Activated CD8-positive, alpha-beta memory T cell treated with anti-CD3 and anti-CD28 coated beads for 36 hours (primary cell): ENCODE measurements at regions not wholly inside any gene's neighbourhood (a gene's known extent, or its start where the extent isn't known, plus 50 kb on each side); places are given as distances from the start of the nearest gene placed in this dataset.

Experiments used
- CTCF ChIA-PET: fragments of 350-600 bp; sonication (Branson Sonifier 250); formaldehyde crosslinking; loops from one replicate; lab custom pipeline; 2021; ENCODE audit warnings: antibody characterized with exemption; lab: Charles Lee
- POLR2A ChIA-PET: fragments of 350-600 bp; sonication (Branson Sonifier 250); formaldehyde crosslinking; loops from one replicate; lab custom pipeline; 2021; ENCODE audit warnings: antibody characterized with exemption; lab: Charles Lee

- CTCF ChIA-PET = no interaction called here
Measured at GRCh38 chr18:68472701-68473295, 242.1 kb downstream of the TMX3 start.

GRCh38 chr18:68469049-68469625 lies 245.8 kb downstream of the TMX3 start:
- ChIA-PET POLR2A (no interaction called here), CTCF (no interaction called here)

More at GRCh38 chr18:68472701-68473295, 242.1 kb downstream of the TMX3 start:
- POLR2A ChIA-PET = no interaction called here

DNA sequence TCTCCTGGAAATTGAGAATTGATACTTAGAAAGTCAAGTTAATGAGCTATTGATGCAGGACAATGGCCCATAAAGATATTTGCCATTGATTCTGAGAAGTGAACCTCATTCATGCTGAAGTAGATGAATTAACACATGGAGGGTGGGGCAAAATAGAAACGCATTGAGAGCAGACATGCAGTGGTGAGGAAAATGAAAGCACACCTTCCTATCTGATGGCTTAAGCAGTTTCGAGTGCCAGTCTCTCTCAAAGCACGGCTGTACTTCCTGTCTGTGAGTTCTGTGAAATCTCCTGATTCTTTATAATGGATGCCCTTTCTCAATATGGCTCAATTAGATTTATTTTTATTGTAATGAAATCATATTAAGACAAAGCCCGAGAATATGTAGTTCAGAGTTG lies 247.0 kb downstream of the TMX3 start:
- POLR2A ChIA-PET = no interaction called here

DNA sequence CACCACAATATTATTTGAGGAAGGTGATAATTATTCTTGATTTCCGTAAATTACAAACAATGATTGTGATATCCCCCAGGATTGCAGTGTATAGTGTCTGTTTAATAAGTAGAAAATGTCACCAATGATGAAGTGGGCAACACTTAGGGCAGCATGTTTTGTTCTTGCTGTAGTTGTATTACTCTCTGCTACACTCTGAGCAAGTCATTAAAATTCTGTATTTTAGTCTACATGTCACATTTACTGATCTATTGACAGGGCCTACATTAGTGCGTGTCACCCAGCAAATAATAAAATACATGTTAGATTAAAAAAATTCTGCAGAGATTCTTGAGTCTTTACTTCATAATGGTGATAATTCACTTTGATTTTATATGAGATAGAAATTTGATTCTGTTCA lies 247.6 kb downstream of the TMX3 start:
- ChIA-PET CTCF (no interaction called here), POLR2A (no interaction called here)

More for the DNA sequence above, 247.0 kb downstream of the TMX3 start:
- CTCF ChIA-PET = no interaction called here

DNA sequence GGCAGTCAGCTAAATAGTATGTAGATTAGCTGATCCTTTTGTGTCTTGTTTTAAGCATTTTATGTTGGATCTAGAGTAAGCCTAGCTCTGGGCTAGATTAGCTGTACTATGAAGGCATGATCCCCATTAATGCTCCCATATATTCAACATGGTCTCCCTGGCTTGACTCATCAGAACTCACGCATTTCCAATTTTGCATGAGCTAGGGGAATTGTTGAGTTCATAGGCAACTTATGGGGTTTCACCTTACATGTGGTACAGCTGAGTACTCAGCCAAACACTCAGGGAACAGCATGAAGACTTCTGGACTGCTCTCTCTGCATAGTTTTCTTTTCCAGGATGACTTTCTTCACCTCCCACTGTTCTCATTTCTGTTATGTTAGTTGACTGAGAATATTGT lies 248.2 kb downstream of the TMX3 start:
- POLR2A ChIA-PET = no interaction called here
- CTCF ChIA-PET = no interaction called here

GRCh38 chr18:68462766-68463165 lies 252.1 kb downstream of the TMX3 start:
- ChIA-PET POLR2A (no interaction called here), CTCF (no interaction called here)

- ChIA-PET POLR2A (no interaction called here), CTCF (no interaction called here)
Measured at GRCh38 chr18:68462148-68462547, 252.8 kb downstream of the TMX3 start.

- ChIA-PET POLR2A (no interaction called here), CTCF (no interaction called here)
Measured at GRCh38 chr18:68461481-68462018, 253.4 kb downstream of the TMX3 start.

GRCh38 chr18:68459968-68460367 lies 254.9 kb downstream of the TMX3 start:
- CTCF ChIA-PET = no interaction called here

DNA sequence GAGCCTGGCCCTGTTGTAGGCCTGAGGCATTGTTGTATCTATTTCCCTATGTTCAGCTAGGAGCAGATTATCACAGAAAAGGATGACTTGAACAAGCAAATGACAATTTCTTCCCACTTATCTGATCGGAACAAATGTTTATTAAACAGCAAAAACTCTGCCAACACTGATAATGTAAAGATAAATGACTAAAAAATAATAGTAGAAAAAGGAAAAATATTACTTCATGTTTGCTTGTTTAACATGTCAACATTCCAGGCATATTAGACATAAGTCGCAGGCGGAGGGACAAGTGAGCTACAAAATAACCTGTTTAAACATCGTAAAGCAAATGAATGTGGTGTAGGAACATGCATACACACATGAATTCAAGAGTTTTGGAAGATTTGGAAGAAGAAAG lies 257.9 kb downstream of the TMX3 start:
- ChIA-PET POLR2A (no interaction called here), CTCF (no interaction called here)

More at GRCh38 chr18:68459968-68460367, 254.9 kb downstream of the TMX3 start:
- POLR2A ChIA-PET = no interaction called here

DNA sequence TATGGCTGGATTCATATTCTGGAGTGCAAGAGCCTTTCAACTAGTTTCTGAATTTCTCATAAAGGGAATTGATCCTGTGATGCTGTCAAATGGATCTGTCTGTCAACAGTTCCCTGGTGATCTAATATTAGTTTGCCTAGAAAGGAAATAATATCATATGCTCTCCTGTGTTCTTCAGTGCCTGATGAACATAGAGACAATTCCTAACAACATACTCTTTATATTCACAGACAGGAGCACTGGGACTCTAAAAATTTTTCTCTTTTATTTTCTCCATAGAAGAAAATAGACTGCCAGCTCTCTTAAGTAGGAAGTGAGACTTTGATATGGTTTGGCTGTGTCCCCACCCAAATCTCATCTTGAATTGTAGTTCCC lies 259.7 kb downstream of the TMX3 start:
- CTCF ChIA-PET = no interaction called here
- POLR2A ChIA-PET = no interaction called here

DNA sequence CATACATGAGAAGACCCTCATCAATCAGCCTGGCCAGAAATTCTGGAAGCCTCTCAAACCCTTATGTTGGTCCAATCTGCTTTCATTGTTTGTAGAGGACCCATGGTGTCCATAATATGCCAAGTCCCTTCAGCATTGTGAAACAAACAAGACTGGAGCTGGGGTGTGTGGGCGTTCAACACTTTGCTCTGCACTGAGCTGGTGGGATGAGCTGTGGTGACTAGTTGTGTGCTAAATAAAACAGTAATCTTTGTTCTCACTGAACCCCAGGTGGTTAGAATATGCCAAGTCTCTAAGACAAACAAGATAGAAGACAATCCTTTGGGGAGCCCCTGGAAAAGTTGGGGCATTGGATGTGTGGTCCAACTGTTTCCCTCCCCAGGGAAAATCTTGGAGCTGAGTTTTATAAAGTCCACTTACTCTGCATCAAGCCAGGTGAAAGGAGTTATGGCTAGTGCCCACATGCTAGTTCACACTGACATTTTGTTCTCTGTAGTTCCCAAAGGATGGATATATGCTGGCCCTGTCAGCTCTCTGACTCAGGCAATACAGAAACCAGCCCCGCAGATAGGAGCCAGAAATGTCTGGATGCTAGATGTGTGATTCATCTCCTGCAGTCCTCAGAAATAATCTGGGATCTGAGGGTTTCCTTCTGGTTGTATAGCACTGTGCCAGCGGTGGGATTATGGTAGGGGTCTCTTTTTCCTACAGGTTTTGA lies 260.2 kb downstream of the TMX3 start:
- POLR2A ChIA-PET = no interaction called here
- CTCF ChIA-PET = no interaction called here

- ChIA-PET POLR2A (no interaction called here), CTCF (no interaction called here)
Measured at GRCh38 chr18:68449292-68449691, 265.6 kb downstream of the TMX3 start.

DNA sequence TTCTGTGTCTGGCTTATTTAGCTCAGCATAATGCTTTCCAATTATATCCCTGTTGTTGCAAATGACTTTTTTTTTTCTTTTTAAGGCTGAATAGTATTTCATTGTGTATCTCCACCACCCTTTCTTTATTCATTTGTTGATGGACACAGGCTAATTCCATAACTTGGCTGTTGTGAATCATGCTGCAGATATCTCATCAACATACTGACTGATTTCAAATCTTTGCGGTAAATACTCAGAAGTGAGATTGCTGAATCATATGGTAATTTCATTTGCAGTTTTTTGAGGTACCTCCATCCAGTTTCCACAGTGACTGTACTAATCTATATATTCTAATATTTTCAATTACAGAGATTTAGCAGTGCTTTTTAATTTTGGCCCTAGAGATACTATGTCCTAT lies 266.2 kb downstream of the TMX3 start:
- CTCF ChIA-PET = no interaction called here
- POLR2A ChIA-PET = no interaction called here

DNA sequence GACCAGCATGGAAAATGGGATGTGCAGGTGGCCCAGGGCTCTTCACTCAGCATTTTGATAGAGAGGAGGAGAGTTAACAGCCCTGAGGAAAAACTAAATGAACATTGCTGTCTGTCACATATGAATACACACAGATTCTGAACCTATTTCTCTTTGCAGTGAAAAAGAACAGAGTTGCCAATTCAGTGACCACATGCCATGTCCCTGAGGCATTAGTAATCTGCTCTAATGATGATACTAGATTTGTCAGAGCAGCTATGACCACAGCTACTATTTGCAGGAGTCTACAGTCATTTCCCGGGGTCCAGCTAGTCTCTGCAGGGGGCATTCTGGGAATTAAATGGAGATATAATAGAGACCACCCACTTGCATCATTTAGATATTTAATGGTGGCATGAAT lies 267.6 kb downstream of the TMX3 start:
- CTCF ChIA-PET = no interaction called here
- POLR2A ChIA-PET = no interaction called here

DNA sequence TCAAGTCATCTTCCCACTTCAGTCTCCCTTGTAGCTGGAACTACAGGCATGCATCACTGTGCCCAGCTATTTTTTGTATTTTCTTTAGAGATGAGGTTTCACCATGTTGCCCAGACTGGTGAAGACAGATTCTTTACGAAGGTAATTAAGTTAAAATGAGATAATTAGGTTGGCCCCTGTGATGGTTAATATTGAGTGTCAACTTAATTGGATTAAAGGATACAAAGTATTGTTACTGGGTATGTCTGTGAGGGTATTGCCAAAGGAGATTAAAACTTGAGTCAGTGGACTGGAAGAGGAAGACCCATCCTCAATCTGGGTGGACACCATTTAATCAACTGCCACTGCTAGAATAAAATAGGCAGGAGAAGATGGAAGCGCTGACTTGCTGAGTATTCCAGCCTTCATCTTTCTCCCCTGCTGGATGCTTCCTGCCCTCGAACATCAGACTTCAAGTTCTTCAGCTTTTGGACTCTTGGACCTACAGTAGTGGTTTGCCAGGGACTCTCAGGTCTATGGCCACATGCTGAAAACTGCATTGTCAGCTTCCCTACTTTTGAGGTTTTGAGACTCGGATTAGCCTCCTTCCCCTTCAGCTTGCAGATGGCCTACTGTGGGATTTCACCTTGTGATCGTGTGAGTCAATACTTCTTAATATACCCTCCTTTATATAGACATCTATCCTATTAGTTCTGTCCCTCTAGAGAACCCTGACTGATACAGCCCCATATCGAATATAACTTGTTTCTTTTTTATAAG lies 269.1 kb downstream of the TMX3 start:
- CTCF ChIA-PET = no interaction called here
- POLR2A ChIA-PET = no interaction called here

DNA sequence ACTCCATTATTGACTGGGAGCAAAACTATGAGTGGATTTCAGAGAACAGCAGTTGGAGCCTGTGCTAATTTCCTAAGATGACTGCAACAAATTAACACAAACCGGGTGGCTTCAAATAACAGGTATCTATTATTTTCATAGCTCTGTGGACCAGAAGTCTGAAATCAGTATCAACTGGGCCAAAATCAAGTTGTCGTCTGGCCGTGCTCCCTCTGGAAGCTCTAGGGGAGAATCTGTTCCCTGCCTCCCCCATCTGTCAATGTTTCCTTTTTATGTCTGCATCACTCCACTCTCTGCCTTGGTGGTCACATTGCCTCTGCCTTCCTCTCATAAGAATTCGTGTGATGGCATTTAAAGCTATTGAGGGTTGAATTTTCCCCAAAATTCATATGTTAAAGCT lies 269.8 kb downstream of the TMX3 start:
- CTCF ChIA-PET = no interaction called here

GRCh38 chr18:68441241-68441640 lies 273.7 kb downstream of the TMX3 start:
- ChIA-PET CTCF (no interaction called here), POLR2A (no interaction called here)

More for the DNA sequence above, 269.8 kb downstream of the TMX3 start:
- POLR2A ChIA-PET = no interaction called here

DNA sequence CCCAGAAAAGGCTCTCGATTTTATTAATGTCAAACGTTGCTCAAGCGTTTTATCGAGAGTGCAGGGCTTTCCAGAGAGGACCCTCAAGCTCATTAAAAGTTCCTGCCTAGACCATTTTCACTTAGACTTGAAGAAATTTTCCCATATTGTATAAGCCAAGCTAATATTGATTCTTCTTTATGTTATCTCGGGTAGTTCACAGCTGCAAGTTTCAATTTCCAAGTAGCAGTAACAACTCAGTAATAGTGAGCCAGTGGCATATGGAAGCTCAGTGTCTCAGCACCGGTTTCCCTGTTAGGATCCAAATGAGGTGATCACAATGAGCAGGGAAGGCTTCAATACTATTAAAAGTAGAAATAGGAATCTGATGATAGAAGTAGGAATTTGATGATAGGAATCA lies 274.5 kb downstream of the TMX3 start:
- POLR2A ChIA-PET = no interaction called here
- CTCF ChIA-PET = no interaction called here

DNA sequence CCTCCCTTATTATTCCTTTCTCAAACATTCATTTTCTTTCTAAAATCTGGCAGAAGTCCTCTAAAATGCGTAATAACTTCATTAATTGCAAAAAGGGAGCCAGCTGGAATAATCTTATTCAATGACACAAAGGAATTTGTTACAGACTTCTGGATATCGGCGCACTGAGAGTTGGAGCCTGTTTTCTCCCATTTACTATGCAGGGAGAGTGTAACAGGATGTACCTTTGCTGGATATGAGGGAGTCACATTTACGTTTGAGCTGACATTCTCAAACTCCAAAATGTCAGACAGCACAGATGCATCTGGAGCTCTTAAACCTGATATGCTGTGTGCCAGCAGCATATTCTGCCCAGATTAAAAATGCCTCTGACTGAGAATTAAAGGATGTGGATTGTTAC lies 275.3 kb downstream of the TMX3 start:
- CTCF ChIA-PET = no interaction called here
- POLR2A ChIA-PET = no interaction called here
